ENCODE measurements at regions not wholly inside any gene's neighbourhood (a gene's known extent, or its start where the extent isn't known, plus 50 kb on each side); places are given as distances from the start of the nearest gene placed in this dataset.

DNA sequence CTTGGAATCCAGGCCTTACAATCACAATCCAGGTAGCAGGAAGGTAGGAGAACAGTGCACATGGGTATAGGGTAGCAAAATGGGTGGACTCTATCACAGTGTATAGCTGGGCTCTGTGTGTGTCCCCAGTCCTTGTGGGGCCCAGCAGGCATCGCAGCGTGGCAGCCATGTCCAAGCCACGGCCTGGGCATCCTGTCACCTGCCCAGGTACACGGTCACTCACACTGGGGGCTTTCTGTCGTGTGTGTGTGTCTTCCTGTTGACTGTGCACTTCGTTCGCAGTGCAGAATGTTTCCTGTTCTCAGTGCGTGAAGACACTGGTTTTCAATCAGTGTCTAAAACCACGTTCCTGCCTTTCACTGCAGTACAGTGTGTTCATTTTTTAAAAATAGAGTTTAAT is 523.2 kb upstream of the JARID2 start:
- no peak for TF ChIP-seq ARNTL (CRISPR knock-in tag; IDR thresholded peaks at IDR 0.05; ENCODE audit: borderline replicate concordance, low read depth)
- no peak for TF ChIP-seq ZFP3 (CRISPR knock-in tag; IDR thresholded peaks at IDR 0.05)
- no peak for TF ChIP-seq ZNF70 (CRISPR knock-in tag; IDR thresholded peaks at IDR 0.05)
